ENCODE measurements at regions not wholly inside any gene's neighbourhood (a gene's known extent, or its start where the extent isn't known, plus 50 kb on each side); places are given as distances from the start of the nearest gene placed in this dataset.

GRCh38 chr14:98859301-98859700 lies 412.7 kb downstream of the BCL11B start:
- intact Hi-C loops (cut with DNase I): no loop called here
- DNase-seq (no peak), ATAC-seq (ENCODE audit: poor library complexity) (no peak)

GRCh38 chr14:98864211-98864610 lies 407.8 kb downstream of the BCL11B start:
- intact Hi-C loops (cut with DNase I): no loop called here
- ATAC-seq (ENCODE audit: poor library complexity) (no peak), DNase-seq (no peak)

GRCh38 chr14:98867146-98867545 lies 404.9 kb downstream of the BCL11B start:
- DNase-seq (no peak), ATAC-seq (ENCODE audit: poor library complexity) (no peak)
- intact Hi-C loops (cut with DNase I): no loop called here

- DNase-seq (no peak), ATAC-seq (ENCODE audit: poor library complexity) (no peak)
- intact Hi-C loops (cut with DNase I): no loop called here
These were observed 404.3 kb downstream of the BCL11B start for GRCh38 chr14:98867726-98868125.

GRCh38 chr14:98868866-98869265 lies 403.1 kb downstream of the BCL11B start:
- DNase-seq (no peak), ATAC-seq (ENCODE audit: poor library complexity) (no peak)
- intact Hi-C loops (cut with DNase I): no loop called here

- DNase-seq (no peak), ATAC-seq (ENCODE audit: poor library complexity) (no peak)
- intact Hi-C loops (cut with DNase I): no loop called here
These were observed 400.2 kb downstream of the BCL11B start for GRCh38 chr14:98871796-98872195.

GRCh38 chr14:98877065-98877464 lies 394.9 kb downstream of the BCL11B start:
- no peak for DNase-seq
- no peak for ATAC-seq (ENCODE audit: poor library complexity)
- intact Hi-C loops (cut with DNase I): no loop called here

- DNase-seq: no peak
- intact Hi-C loops (cut with DNase I): no loop called here
- no peak for ATAC-seq (ENCODE audit: poor library complexity)
These were observed 393.7 kb downstream of the BCL11B start for GRCh38 chr14:98878282-98878681.

GRCh38 chr14:98886982-98887381 lies 385.0 kb downstream of the BCL11B start:
- intact Hi-C loops (cut with DNase I): no loop called here
- ATAC-seq (ENCODE audit: poor library complexity) (no peak), DNase-seq (no peak)

GRCh38 chr14:98888281-98888680 lies 383.7 kb downstream of the BCL11B start:
- intact Hi-C loops (cut with DNase I): no loop called here
- ATAC-seq (ENCODE audit: poor library complexity) (no peak), DNase-seq (no peak)

GRCh38 chr14:98888927-98889835 lies 382.8 kb downstream of the BCL11B start:
- ATAC-seq (ENCODE audit: poor library complexity): no peak
- no peak for DNase-seq
- intact Hi-C loops (cut with DNase I): no loop called here

- ATAC-seq (ENCODE audit: poor library complexity) (no peak), DNase-seq (no peak)
- intact Hi-C loops (cut with DNase I): no loop called here
These were observed 382.2 kb downstream of the BCL11B start for GRCh38 chr14:98889836-98890185.

GRCh38 chr14:98890556-98891340 lies 381.2 kb downstream of the BCL11B start:
- DNase-seq (no peak), ATAC-seq (ENCODE audit: poor library complexity) (no peak)
- intact Hi-C loops (cut with DNase I): no loop called here

GRCh38 chr14:98893675-98894074 lies 378.3 kb downstream of the BCL11B start:
- intact Hi-C loops (cut with DNase I): no loop called here
- ATAC-seq (ENCODE audit: poor library complexity) (no peak), DNase-seq (no peak)

GRCh38 chr14:98894600-98894999 lies 377.4 kb downstream of the BCL11B start:
- no peak for DNase-seq
- intact Hi-C loops (cut with DNase I): no loop called here
- ATAC-seq (ENCODE audit: poor library complexity): no peak

- no peak for ATAC-seq (ENCODE audit: poor library complexity)
- intact Hi-C loops (cut with DNase I): no loop called here
- DNase-seq: no peak
These were observed 375.5 kb downstream of the BCL11B start for GRCh38 chr14:98896449-98896848.

GRCh38 chr14:98897605-98898309 lies 374.2 kb downstream of the BCL11B start:
- DNase-seq (no peak), ATAC-seq (ENCODE audit: poor library complexity) (no peak)
- intact Hi-C loops (cut with DNase I): no loop called here

GRCh38 chr14:98899441-98899840 lies 372.6 kb downstream of the BCL11B start:
- ATAC-seq (ENCODE audit: poor library complexity) (no peak), DNase-seq (no peak)
- intact Hi-C loops (cut with DNase I): no loop called here

- ATAC-seq (ENCODE audit: poor library complexity) (no peak), DNase-seq (no peak)
- intact Hi-C loops (cut with DNase I): no loop called here
These were observed 371.8 kb downstream of the BCL11B start for GRCh38 chr14:98900236-98900635.

- no peak for ATAC-seq (ENCODE audit: poor library complexity)
- intact Hi-C loops (cut with DNase I): no loop called here
- no peak for DNase-seq
These were observed 371.2 kb downstream of the BCL11B start for GRCh38 chr14:98900798-98901197.
